ENCODE measurements at regions not wholly inside any gene's neighbourhood (a gene's known extent, or its start where the extent isn't known, plus 50 kb on each side); places are given as distances from the start of the nearest gene placed in this dataset.
"Not testable (repeated sequence)": the region's sequence is repeated elsewhere in the genome, so short reads cannot be mapped to it uniquely, and the experiment has no call there.

DNA sequence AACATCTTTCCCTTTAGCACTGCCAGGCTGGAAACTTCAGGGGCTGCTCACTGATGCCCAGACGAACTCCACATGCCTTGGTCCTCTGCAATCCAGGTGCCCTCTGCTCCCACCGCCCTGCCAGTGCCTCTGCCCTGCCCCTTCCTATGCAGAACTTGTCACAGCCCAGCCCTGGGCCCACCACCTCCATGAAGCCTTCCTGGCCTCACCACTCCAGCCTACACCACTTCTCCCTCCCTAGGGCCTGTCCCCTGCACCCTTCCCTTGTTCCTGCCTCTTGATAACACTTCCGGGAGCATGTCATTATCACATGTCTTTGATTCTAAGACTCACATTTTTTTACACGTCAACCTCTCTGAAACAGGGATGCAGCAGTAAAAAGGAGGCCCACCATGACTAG is 627.2 kb downstream of the UQCRFS1 start:
- DNase-seq (ENCODE audit: low spot score in 2 of 2) (no peak), ATAC-seq (no peak)
- Mint-ChIP-seq H3K4me1 (peaks cover 4% of the 10 kb centered on the region), H3K27ac (no peak overlapping the region), H3K9me3 (peaks cover 5% of the 10 kb centered on the region), H3K36me3 (no peaks in the 10 kb centered on the region), H3K4me3 (no peak overlapping the region)

DNA sequence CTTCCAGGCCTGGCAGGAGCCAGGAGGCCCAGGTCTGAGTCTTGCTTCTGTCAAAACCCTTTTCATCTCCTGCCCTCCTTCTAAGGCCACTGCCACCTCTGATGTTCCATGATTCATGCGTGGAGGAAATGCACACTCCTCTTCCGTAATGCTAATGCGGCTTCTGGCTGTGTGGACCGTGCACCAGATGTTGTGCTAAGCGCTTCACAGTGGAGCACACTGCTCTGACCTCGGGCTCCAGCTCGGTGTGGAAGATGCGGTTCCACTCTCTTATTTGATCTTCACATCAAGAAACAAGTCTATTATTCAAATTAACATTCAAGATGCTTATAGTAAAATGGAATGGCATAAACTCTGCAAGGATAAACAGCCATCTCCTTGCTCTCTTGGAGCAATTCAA is 629.2 kb downstream of the UQCRFS1 start:
- Mint-ChIP-seq H3K27ac (no peak overlapping the region), H3K9me3 (peaks cover 5% of the 10 kb centered on the region), H3K4me1 (no peaks in the 10 kb centered on the region), H3K36me3 (no peaks in the 10 kb centered on the region), H3K4me3 (no peak overlapping the region)
- ATAC-seq (no peak), DNase-seq (ENCODE audit: low spot score in 2 of 2) (no peak)

DNA sequence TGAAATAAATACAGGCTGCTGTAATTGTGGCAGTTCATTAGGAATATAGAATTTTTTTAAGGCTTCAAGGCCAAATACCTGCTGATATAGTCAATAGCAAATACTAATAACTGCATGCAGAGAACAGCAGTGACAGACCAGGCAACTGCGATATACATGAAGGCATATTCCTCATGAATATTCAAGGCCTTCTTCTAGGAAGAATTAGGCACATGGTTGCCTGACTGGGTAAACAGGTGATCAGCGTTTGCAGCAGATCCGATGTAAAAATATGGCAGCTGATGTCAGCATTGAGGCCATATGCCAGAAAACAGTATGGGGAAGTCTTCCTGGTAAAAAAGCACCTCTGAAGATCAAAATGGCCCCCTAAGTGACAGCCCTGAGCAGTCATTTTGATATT is 629.7 kb downstream of the UQCRFS1 start:
- Mint-ChIP-seq H3K4me1 (no peaks in the 10 kb centered on the region), H3K4me3 (no peak overlapping the region), H3K9me3 (peaks cover 5% of the 10 kb centered on the region), H3K36me3 (no peaks in the 10 kb centered on the region), H3K27ac (no peak overlapping the region)
- ATAC-seq (no peak), DNase-seq (ENCODE audit: low spot score in 2 of 2) (no peak)

DNA sequence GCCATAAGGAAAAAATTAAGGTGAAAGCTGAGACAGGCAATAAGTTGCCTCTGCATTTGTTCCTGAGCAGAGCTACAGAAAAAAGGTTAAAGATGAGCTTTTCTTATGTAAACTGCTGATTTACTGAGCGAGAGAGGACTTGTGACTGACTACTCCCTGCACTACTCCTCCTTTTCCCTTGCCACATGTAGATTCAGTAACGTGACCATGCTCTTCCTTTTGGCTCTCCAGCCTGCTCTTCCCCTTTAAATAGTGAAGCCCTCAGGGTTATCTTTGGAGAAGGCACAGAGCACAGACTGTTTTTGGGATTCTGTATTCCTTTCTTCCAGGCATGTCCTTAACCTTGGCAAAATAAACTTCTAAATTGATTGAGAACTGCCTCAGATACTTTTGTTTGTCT is 630.2 kb downstream of the UQCRFS1 start:
- H3K4me3 Mint-ChIP-seq, result no peak overlapping the region
- H3K36me3 Mint-ChIP-seq, result no peaks in the 10 kb centered on the region
- ATAC-seq (no peak), DNase-seq (ENCODE audit: low spot score in 2 of 2) (no peak)
- no peak overlapping the region for H3K27ac Mint-ChIP-seq
- peaks cover 5% of the 10 kb centered on the region for H3K9me3 Mint-ChIP-seq
- H3K4me1 Mint-ChIP-seq, result no peaks in the 10 kb centered on the region

DNA sequence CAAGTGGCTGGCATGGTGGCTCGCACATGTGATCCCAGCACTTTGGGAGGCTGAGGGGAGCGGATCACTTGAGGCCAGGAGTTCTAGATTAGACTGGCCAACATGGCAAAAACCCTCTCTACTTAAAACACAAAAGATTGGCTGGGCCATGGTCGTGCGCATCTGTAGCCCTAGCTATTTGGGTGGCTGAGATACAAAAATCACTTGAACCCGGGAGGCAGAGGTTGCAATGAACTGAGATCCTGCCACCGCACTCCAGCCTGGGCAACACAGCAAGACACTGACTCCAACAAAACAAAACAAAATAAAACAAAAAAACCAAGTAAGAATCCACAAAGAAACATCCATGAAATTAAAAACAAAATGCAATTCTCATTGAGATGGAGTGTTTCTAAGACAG is 630.6 kb downstream of the UQCRFS1 start:
- H3K27ac Mint-ChIP-seq, result no peak overlapping the region
- peaks cover 5% of the 10 kb centered on the region for H3K9me3 Mint-ChIP-seq
- H3K4me3 Mint-ChIP-seq, result no peak overlapping the region
- no peaks in the 10 kb centered on the region for H3K4me1 Mint-ChIP-seq
- no peaks in the 10 kb centered on the region for H3K36me3 Mint-ChIP-seq
- no peak for ATAC-seq
- DNase-seq (ENCODE audit: low spot score in 2 of 2), result no peak

DNA sequence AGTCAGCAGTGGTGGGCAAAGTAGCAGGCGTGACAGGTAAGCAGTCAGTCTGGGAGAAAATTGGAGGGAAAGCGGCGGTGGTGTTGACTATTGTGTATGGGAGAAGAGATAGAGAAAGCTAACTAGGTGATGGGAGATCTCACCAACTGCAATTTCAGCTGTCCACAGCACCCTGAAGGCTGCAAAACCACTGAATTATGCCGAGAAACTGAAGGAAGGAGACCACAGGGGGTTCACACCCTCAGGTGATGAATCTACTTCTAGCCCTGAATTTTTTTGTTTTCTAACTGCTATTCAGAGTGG is 631.5 kb downstream of the UQCRFS1 start:
- no peaks in the 10 kb centered on the region for H3K36me3 Mint-ChIP-seq
- H3K4me3 Mint-ChIP-seq, result no peak overlapping the region
- DNase-seq (ENCODE audit: low spot score in 2 of 2) (no peak), ATAC-seq (no peak)
- no peaks in the 10 kb centered on the region for H3K4me1 Mint-ChIP-seq
- no peak overlapping the region for H3K27ac Mint-ChIP-seq
- H3K9me3 Mint-ChIP-seq, result peaks cover 5% of the 10 kb centered on the region

DNA sequence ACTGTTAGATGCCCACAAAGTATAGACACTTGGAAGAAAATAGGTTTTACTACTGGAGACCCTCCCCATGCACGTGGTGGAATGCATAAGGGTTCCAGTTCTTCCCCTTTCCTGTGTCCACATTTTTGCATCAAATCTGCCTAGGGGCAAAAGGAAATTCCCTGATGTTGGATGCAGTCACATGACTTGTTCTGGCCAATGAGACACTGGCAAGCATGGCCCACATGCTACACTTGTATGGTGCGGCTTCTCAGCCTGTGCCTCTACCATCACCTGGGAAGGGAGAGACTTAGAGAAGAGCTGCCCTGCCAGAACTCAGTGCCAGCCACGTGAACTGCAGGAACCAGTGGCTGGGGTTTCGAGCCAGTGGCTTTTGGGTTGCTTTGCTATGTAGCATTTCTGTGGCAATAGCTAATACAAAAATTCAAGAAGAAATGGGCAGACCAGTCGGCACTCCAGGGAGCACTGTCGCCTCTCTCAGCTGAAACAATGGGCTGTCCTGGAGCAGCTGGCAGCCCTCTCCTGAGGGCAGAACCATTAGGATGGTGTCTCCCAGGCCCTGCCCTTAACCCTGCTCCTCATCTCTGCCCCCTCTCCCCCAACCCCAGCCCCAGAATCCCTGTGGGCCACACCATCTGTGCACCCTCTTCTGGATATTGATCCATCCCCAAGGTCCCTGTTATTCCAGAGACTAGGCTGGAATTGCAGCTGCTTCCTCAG is 634.0 kb downstream of the UQCRFS1 start:
- Mint-ChIP-seq H3K36me3 (no peaks in the 10 kb centered on the region), H3K4me3 (no peak overlapping the region), H3K4me1 (no peaks in the 10 kb centered on the region), H3K27ac (no peak overlapping the region), H3K9me3 (peaks cover 12% of the 10 kb centered on the region)
- ATAC-seq (no peak), DNase-seq (ENCODE audit: low spot score in 2 of 2) (no peak)

DNA sequence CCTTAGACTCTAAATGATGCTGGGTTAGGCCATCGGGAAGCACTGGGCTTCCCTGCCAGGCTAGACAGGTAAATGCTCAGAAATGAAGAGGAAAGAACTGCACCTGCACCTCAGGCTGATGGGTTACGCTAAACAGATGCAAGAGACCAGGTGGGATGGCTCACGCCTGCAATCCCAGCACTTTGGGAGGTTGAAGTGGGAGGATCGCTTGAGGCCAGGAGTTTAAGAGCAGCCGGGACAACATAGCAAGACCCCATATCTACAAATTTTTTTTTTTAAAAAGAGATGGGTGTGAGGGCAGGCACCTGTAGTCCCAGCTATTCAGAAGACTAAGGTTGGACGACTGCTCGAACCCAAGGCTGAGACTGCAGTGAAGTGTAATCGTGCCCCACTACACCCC is 634.7 kb downstream of the UQCRFS1 start:
- ATAC-seq, result no peak
- no peak for DNase-seq (ENCODE audit: low spot score in 2 of 2)
- no peak overlapping the region for H3K4me3 Mint-ChIP-seq
- no peaks in the 10 kb centered on the region for H3K36me3 Mint-ChIP-seq
- H3K4me1 Mint-ChIP-seq, result no peaks in the 10 kb centered on the region
- peaks cover 12% of the 10 kb centered on the region for H3K9me3 Mint-ChIP-seq
- no peak overlapping the region for H3K27ac Mint-ChIP-seq

DNA sequence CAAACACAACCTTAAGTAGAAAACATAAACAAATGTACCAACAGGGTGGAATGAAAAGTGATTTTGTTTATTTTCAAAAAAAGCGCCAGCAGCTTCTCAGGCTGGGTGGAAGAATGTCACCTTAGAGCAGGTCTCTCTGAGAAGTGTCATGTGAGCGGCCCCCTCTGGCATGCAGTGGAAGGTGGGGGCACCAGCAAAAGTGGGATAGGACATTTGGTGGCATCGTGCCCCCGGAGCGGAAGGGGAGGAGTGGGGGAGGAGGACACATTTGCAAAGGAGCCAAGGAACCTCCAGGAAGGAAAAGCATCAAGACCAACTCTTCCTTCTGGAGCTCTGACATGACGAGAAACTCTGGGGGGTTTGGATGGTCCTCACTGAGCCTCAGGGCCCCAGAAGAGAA is 635.3 kb downstream of the UQCRFS1 start:
- Mint-ChIP-seq H3K9me3 (peaks cover 12% of the 10 kb centered on the region), H3K4me1 (no peaks in the 10 kb centered on the region), H3K36me3 (no peaks in the 10 kb centered on the region), H3K27ac (no peak overlapping the region), H3K4me3 (no peak overlapping the region)
- ATAC-seq (no peak), DNase-seq (ENCODE audit: low spot score in 2 of 2) (no peak)

DNA sequence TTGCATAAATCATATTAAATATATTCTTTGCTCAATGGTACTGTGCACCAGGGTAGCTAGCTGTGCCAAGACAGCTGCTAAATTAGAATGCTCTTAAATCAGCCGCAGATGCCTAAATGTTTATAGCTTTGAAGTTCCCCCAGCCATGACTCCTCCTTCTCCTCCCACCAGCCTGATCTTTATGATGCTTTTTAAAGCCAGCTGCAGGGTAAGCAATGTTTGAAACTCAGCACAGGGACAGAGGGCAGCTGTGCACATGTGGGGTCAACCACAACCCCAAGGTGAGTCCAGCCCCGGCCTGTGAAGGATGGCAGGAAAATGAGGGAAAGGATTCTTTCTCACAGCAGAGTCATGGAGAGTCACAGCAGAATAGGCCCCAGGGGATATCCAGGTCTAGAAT is 635.7 kb downstream of the UQCRFS1 start:
- Mint-ChIP-seq H3K9me3 (peaks cover 15% of the 10 kb centered on the region), H3K4me1 (no peaks in the 10 kb centered on the region), H3K4me3 (no peak overlapping the region), H3K27ac (no peak overlapping the region), H3K36me3 (no peaks in the 10 kb centered on the region)
- ATAC-seq (no peak), DNase-seq (ENCODE audit: low spot score in 2 of 2) (no peak)

DNA sequence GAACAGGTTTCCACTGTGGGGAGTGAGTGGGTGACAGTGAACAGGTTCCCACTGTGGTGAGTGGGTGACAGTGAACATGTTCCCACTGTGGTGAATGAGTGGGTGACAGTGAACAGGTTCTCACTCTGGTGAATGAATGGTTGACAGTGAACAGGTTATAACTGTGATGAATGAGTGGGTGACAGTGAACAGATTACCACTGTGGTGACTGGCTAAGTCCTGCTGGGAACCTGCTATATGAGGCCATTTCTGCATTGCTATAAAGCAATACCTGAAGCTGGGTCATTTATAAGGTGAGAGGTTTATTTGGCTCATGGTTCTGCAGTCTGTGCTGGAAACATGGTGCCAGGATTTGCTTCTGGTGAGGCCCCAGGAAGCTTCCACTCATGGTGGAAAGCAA is 637.1 kb downstream of the UQCRFS1 start:
- DNase-seq (ENCODE audit: low spot score in 2 of 2) (no peak), ATAC-seq (no peak)
- peaks cover 15% of the 10 kb centered on the region for H3K9me3 Mint-ChIP-seq
- H3K4me3 Mint-ChIP-seq, result no peak overlapping the region
- no peak overlapping the region for H3K27ac Mint-ChIP-seq
- H3K4me1 Mint-ChIP-seq, result no peaks in the 10 kb centered on the region
- no peaks in the 10 kb centered on the region for H3K36me3 Mint-ChIP-seq

DNA sequence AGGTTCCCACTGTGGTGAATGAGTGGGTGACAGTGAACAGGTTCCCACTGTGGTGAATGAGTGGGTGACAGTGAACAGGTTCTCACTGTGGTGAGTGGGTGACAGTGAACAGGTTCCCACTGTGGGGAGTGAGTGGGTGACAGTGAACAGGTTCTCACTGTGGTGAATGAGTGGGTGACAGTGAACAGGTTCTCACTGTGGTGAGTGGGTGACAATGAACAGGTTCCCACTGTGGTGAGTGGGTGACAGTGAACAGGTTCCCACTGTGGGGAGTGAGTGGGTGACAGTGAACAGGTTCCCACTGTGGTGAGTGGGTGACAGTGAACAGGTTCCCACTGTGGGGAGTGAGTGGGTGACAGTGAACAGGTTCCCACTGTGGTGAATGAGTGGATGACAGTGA is 637.6 kb downstream of the UQCRFS1 start:
- H3K4me3 Mint-ChIP-seq; ATAC-seq; H3K27ac Mint-ChIP-seq; H3K36me3 Mint-ChIP-seq; DNase-seq (ENCODE audit: low spot score in 2 of 2); H3K4me1 Mint-ChIP-seq: not testable (repeated sequence)
- H3K9me3 Mint-ChIP-seq, result peaks cover 12% of the 10 kb centered on the region

DNA sequence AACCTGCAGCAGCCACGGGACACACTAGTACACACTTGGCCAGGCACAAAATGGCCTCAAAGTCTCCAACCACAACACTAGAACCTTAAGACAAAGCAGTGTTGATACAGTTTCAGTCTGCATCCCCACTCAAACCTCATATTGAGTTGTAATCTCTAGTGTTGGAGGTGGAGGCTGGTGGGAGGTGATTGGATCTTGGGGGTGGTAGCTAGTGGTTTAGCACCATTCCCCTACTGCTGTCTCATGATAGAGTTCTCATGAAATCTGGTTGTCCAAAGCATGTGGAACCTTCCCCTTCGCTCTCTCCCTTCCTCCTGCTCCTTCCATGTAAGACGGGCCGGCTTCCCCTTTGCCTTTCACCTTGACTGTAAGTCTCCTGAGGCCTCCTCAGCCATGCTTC is 638.7 kb downstream of the UQCRFS1 start:
- Mint-ChIP-seq H3K4me1 (no peaks in the 10 kb centered on the region), H3K27ac (no peak overlapping the region), H3K9me3 (peaks cover 12% of the 10 kb centered on the region), H3K36me3 (no peaks in the 10 kb centered on the region), H3K4me3 (no peak overlapping the region)
- DNase-seq (ENCODE audit: low spot score in 2 of 2) (no peak), ATAC-seq (no peak)

DNA sequence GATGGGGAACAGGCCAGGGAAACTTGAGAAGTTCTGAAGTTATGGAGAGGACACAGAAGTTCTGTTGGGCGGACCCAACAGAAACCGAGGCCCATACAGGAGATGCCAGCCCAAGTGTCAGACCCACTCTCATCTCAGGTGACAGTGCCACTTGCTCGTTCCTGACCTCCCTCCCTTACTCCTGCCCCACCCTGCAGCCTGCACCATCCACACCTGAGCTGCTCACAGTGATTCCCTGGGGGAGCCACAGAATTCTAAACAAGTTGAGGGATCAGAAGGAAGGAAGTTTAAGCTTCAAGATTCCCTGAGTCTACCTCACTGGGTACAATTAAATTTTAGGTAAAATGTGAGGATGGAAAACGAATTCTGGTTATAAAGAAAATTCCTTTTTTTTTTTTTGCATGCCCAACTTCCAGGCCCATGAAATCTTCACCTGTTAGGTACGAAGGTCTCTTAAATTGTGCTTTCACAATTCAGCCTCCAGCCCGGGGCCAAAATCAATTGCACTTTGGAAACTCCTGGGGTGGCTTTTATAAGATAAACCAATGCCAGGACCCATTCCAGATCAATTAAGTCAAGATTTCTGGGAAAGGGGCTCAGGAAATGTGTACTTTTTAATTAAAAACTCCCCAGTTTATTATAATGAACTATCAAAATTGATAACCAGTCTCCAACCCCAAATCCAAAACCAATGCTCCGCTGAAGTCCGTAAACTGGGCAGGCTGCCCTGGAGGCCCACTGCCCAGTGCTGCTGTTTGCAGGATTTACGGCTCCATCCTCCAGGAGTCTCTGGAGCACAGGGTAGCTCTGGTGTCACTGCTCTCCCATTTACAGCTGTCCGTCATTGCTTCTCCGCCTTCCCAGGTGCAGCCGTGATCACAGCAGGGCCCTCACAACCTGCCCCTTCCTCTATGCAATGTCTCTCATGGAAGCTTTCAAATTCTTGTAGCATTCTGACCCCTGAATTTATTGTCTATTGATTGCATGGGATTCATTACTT is 643.5 kb downstream of the UQCRFS1 start:
- DNase-seq (ENCODE audit: low spot score in 2 of 2) (no peak), ATAC-seq (no peak)
- Mint-ChIP-seq H3K27ac (no peak overlapping the region), H3K36me3 (no peaks in the 10 kb centered on the region), H3K4me3 (no peak overlapping the region), H3K4me1 (no peaks in the 10 kb centered on the region), H3K9me3 (peaks cover 6% of the 10 kb centered on the region)

DNA sequence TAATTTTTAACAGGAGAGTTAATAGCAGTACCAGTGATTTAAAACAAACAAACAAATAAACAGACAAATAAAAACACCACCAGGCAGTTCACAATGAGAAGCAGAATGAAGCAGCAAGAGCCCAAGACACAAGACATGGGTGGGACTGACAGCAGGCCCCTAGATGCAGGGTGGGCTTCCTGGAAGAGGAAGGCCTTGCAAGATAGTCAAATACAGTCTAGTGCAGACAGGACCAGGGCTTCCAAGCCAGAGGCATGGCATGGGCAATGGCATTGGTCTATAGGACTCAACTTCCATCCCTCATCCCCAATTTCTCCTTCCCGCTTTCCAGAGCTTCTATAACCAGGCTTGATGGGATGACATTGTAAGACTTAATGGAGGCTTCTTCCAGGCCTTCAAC is 645.1 kb downstream of the UQCRFS1 start:
- Mint-ChIP-seq H3K36me3 (no peaks in the 10 kb centered on the region), H3K27ac (no peak overlapping the region), H3K4me1 (no peaks in the 10 kb centered on the region), H3K4me3 (no peak overlapping the region), H3K9me3 (peaks cover 3% of the 10 kb centered on the region)
- ATAC-seq (no peak), DNase-seq (ENCODE audit: low spot score in 2 of 2) (no peak)
